ACC112 (cell line): ENCODE measurements at regions not wholly inside any gene's neighbourhood (a gene's known extent, or its start where the extent isn't known, plus 50 kb on each side); places are given as distances from the start of the nearest gene placed in this dataset.
"Not testable (repeated sequence)": the region's sequence is repeated elsewhere in the genome, so short reads cannot be mapped to it uniquely, and the experiment has no call there.

Source experiments
- H2AFZ ChIP-seq: fragments of 200-600 bp; sonication (generic); one replicate; pipeline ENCODE4 v1.6.0; 2017; ENCODE audit warnings: antibody characterized with exemption, low read length; ENCODE audit not compliant: unreplicated experiment
- H3K27ac ChIP-seq: fragments of 200-600 bp; sonication (generic); 2 replicates; pipeline ENCODE4 v1.5.1; 2014; ENCODE audit warnings: low read depth, mild to moderate bottlenecking, antibody characterized with exemption, low read length, moderate library complexity
- H3K27me3 ChIP-seq: fragments of 200-600 bp; sonication (generic); 2 replicates; pipeline ENCODE4 v1.6.1; 2014; ENCODE audit warnings: mild to moderate bottlenecking, antibody characterized with exemption, low read length, moderate library complexity, mixed read lengths; ENCODE audit not compliant: insufficient read depth
- H3K36me3 ChIP-seq: fragments of 200-600 bp; sonication (generic); 2 replicates; pipeline ENCODE4 v1.6.1; 2016; ENCODE audit warnings: mild to moderate bottlenecking, antibody characterized with exemption, low read length, moderate library complexity, mixed read lengths; ENCODE audit not compliant: insufficient read depth
- H3K4me1 ChIP-seq: fragments of 200-600 bp; sonication (generic); one replicate; pipeline ENCODE4 v1.6.1; 2016; ENCODE audit warnings: low read length, mixed read lengths; ENCODE audit not compliant: insufficient read depth, unreplicated experiment, control insufficient read depth
- H3K4me3 ChIP-seq: fragments of 200-600 bp; sonication (generic); 2 replicates; pipeline ENCODE4 v1.5.1; 2014; ENCODE audit warnings: mild to moderate bottlenecking, low read depth, low read length
- H3K79me2 ChIP-seq: fragments of 200-600 bp; sonication (generic); one replicate; pipeline ENCODE4 v1.6.0; 2016; ENCODE audit warnings: low read length; ENCODE audit not compliant: control insufficient read depth, unreplicated experiment, insufficient read depth

DNA sequence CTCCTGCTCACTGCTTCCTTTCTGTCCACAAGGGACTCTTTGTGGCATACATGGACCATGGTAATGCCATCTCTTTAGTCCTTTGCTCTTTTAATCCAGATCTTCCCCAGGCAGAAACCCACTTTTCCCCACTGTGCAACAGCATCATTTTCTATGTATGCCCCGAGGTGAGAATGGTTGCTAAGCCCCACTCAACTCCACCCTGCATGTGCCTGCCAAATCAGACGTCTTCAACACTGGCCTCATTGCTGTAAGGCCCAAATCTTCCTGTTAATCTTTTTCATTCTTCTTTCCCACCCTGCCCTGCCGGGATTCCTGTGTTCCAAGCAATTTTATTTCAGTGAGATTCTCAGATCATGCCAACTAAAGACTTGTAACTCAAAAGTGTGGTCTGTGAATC lies 328.4 kb downstream of the PAX3 start:
- H3K4me3 ChIP-seq = no peak overlapping the region
- H2AFZ ChIP-seq = peak overlapping the region; percentile 34
- no peaks in the 10 kb centered on the region for H3K4me1 ChIP-seq
- no peaks in the 10 kb centered on the region for H3K79me2 ChIP-seq
- H3K36me3 ChIP-seq = no peaks in the 10 kb centered on the region
- no peak overlapping the region for H3K27ac ChIP-seq
- no peaks in the 10 kb centered on the region; the same call in 1 of the 2 replicates for H3K27me3 ChIP-seq

GRCh38 chr2:221969830-221970144 lies 329.0 kb downstream of the PAX3 start:
- Histone ChIP-seq H3K36me3 (no peaks in the 10 kb centered on the region), H3K27me3 (no peaks in the 10 kb centered on the region), H3K4me1 (no peaks in the 10 kb centered on the region), H3K4me3 (no peak overlapping the region), H2AFZ (no peak overlapping the region), H3K27ac (no peak overlapping the region), H3K79me2 (no peaks in the 10 kb centered on the region)

DNA sequence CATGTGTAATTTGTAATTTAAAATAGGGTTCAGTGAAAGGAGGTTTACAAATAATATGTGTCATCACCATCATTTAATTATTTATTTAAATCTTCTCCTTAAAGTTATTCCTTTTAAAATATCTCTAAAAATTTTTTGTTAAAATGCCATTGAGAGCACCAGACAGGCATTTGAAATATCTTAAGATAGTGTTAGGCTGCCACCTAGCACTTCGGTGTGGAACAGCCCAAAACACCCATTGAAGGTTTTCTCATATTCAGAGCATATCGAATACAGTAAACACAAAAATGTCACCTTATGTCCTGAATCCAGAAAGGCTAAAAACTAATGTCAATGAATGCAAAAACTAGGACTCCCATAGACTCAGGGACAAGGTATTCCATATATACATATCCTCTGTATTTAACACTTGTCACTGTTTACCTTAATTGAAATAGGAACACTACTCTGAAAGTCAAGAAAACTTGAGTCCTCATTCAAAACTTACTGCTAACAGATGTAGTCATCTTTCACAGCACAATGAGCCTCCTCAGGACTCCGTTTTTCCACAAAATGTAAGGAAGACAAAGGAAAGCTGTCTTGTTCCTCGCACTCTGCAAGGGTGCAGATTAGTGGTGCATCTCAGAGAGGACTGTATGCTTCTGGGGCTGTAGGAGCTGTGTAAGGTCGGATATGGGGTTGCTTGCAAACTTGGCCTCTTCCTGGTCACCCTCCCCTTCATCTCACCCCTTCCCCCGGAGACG lies 329.5 kb downstream of the PAX3 start:
- H3K4me3 ChIP-seq = no peak overlapping the region
- H2AFZ ChIP-seq = no peak overlapping the region
- H3K27ac ChIP-seq = no peak overlapping the region
- no peaks in the 10 kb centered on the region for H3K79me2 ChIP-seq
- H3K4me1 ChIP-seq = no peaks in the 10 kb centered on the region
- H3K27me3 ChIP-seq = no peaks in the 10 kb centered on the region
- H3K36me3 ChIP-seq = no peaks in the 10 kb centered on the region

- Histone ChIP-seq H3K27me3 (no peaks in the 10 kb centered on the region), H2AFZ (no peak overlapping the region), H3K79me2 (no peaks in the 10 kb centered on the region), H3K36me3 (no peaks in the 10 kb centered on the region), H3K4me3 (no peak overlapping the region), H3K4me1 (no peaks in the 10 kb centered on the region), H3K27ac (no peak overlapping the region)
These were observed 336.6 kb downstream of the PAX3 start for GRCh38 chr2:221962186-221962585.

- Histone ChIP-seq H3K4me3 (no peak overlapping the region), H2AFZ (no peak overlapping the region), H3K27ac (no peak overlapping the region), H3K79me2 (no peaks in the 10 kb centered on the region), H3K36me3 (no peaks in the 10 kb centered on the region), H3K27me3 (no peaks in the 10 kb centered on the region), H3K4me1 (no peaks in the 10 kb centered on the region)
These were observed 337.2 kb downstream of the PAX3 start for GRCh38 chr2:221961561-221961960.

DNA sequence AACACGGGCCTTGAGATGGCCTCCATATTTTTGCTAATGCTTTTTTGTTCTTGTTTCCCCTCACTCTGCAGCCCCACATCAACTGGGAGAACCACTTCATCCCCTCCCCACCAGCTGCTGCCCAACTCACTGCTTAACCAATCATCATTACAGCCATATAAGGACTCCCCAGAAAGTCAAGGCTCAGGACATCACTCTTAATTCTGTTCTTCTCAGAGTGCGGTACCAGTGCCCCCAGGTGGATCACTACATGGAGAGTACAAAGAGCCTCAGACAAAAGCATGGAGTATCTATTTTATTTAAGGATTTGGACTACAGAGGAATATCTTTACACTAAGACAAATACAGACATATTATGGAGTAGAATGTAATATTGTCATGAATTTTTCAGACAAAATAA lies 340.6 kb downstream of the PAX3 start:
- H3K79me2 ChIP-seq = no peaks in the 10 kb centered on the region
- H3K36me3 ChIP-seq = no peaks in the 10 kb centered on the region
- H3K27ac ChIP-seq = no peak overlapping the region
- H3K4me1 ChIP-seq = no peaks in the 10 kb centered on the region
- no peaks in the 10 kb centered on the region for H3K27me3 ChIP-seq
- H3K4me3 ChIP-seq = no peak overlapping the region
- no peak overlapping the region for H2AFZ ChIP-seq

GRCh38 chr2:221948076-221948475 lies 350.7 kb downstream of the PAX3 start:
- no peak overlapping the region for H3K4me3 ChIP-seq
- no peak overlapping the region for H3K27ac ChIP-seq
- peaks cover 11% of the 10 kb centered on the region for H3K4me1 ChIP-seq
- H2AFZ ChIP-seq = no peak overlapping the region
- no peaks in the 10 kb centered on the region for H3K79me2 ChIP-seq
- no peaks in the 10 kb centered on the region for H3K27me3 ChIP-seq
- no peaks in the 10 kb centered on the region for H3K36me3 ChIP-seq

GRCh38 chr2:221944452-221944851 lies 354.3 kb downstream of the PAX3 start:
- not testable (repeated sequence) for H2AFZ ChIP-seq, H3K4me3 ChIP-seq, H3K36me3 ChIP-seq, H3K27me3 ChIP-seq, H3K79me2 ChIP-seq, H3K27ac ChIP-seq
- H3K4me1 ChIP-seq = peaks cover 27% of the 10 kb centered on the region

DNA sequence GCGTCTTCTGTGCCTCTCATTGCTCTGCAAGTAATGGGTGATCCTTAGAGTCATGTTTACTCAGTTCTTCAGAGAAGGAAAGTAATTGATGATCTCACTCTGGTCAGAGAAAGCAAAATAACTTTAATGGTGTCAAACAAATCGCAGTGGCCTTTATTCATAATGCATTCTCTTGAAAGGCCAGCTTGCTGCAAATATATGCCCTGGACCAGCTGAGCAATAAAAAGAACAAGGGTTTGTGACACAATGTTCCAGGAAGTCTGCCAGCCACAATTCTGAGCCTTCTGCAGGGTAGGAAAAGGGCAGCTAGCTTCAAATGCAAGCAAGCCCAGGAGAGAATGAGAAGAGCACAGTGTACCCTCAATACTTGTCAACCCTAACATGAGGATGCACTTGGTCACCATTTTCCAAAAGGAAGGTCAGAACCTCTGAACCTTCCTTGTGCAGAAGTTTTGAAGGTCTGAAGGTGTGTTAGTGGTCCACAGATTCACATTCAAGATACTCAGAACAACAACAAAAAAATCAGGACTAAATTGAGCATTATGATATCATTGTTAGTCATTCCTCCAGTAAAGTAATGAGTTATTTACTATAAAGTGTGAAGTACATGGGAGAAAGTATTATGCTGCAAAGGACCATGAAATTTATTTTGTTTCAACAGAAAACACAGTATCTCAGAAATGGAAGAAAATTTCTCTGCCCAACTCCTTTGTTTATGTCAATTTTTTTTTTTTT lies 355.6 kb downstream of the PAX3 start:
- Histone ChIP-seq H3K36me3 (no peaks in the 10 kb centered on the region), H2AFZ (peak overlapping the region; percentile 82), H3K4me3 (peak overlapping the region; percentile 55), H3K79me2 (no peaks in the 10 kb centered on the region), H3K4me1 (peaks cover 27% of the 10 kb centered on the region), H3K27ac (peak overlapping the region; percentile 89), H3K27me3 (no peaks in the 10 kb centered on the region)

- H3K27ac ChIP-seq = no peak overlapping the region
- peaks cover 6% of the 10 kb centered on the region for H3K4me1 ChIP-seq
- H3K79me2 ChIP-seq = no peaks in the 10 kb centered on the region
- no peak overlapping the region for H3K4me3 ChIP-seq
- H2AFZ ChIP-seq = no peak overlapping the region
- H3K27me3 ChIP-seq = no peaks in the 10 kb centered on the region
- H3K36me3 ChIP-seq = no peaks in the 10 kb centered on the region
These were observed 359.3 kb upstream of the EPHA4 start for GRCh38 chr2:221931251-221931991.
